GM06990 (cell line): ENCODE measurements at regions not wholly inside any gene's neighbourhood (a gene's known extent, or its start where the extent isn't known, plus 50 kb on each side); places are given as distances from the start of the nearest gene placed in this dataset.

ENCODE experiments used
- DNase-seq: peaks from one replicate; pipeline ENCODE4 v3.0.0-alpha.2; 2011; ENCODE audit not compliant: insufficient read length; ENCODE audit errors: extremely low read depth
- H3K27me3 ChIP-seq: replicated peaks from 2 replicates; pipeline ENCODE4 v1.6.0; 2011; ENCODE audit warnings: low read length; ENCODE audit not compliant: control insufficient read depth, insufficient read depth
- H3K36me3 ChIP-seq: 2 replicates; pipeline ENCODE4 v1.5.1; 2011; ENCODE audit warnings: low read length; ENCODE audit not compliant: control insufficient read depth, insufficient read depth
- H3K4me3 ChIP-seq: replicated peaks from 2 replicates; pipeline ENCODE4 v1.5.1; 2011; ENCODE audit warnings: low read depth, mild to moderate bottlenecking, control low read depth, low read length
- CTCF ChIP-seq: IDR thresholded peaks from 2 replicates; pipeline ENCODE4 v1.5.1; 2011; ENCODE audit warnings: low read length, control low read depth, mild to moderate bottlenecking, inconsistent platforms; ENCODE audit not compliant: insufficient read depth, poor library complexity, severe bottlenecking

- Histone ChIP-seq H3K4me3 (no peak overlapping the region), H3K27me3 (peaks cover 3% of the 10 kb centered on the region), H3K36me3 (no peaks in the 10 kb centered on the region)
- no peak for DNase-seq
- TF ChIP-seq CTCF = no peak
These were observed 70.9 kb upstream of the ALX4 start for GRCh38 chr11:44380820-44381219.

GRCh38 chr11:44381261-44381660 lies 71.3 kb upstream of the ALX4 start:
- DNase-seq = no peak
- Histone ChIP-seq H3K36me3 (no peaks in the 10 kb centered on the region), H3K27me3 (peaks cover 3% of the 10 kb centered on the region), H3K4me3 (no peak overlapping the region)
- no peak for TF ChIP-seq CTCF

GRCh38 chr11:44382118-44382517 lies 72.2 kb upstream of the ALX4 start:
- H3K4me3 ChIP-seq = no peak overlapping the region
- DNase-seq = no peak
- TF ChIP-seq CTCF = no peak
- no peaks in the 10 kb centered on the region for H3K36me3 ChIP-seq
- peaks cover 3% of the 10 kb centered on the region for H3K27me3 ChIP-seq

- no peak for DNase-seq
- Histone ChIP-seq H3K27me3 (peaks cover 3% of the 10 kb centered on the region), H3K4me3 (no peak overlapping the region), H3K36me3 (no peaks in the 10 kb centered on the region)
- TF ChIP-seq CTCF = no peak
These were observed 72.8 kb upstream of the ALX4 start for GRCh38 chr11:44382656-44383240.

- peaks cover 3% of the 10 kb centered on the region for H3K27me3 ChIP-seq
- no peaks in the 10 kb centered on the region for H3K36me3 ChIP-seq
- no peak for TF ChIP-seq CTCF
- no peak for DNase-seq
- H3K4me3 ChIP-seq = no peak overlapping the region
These were observed 73.3 kb upstream of the ALX4 start for GRCh38 chr11:44383246-44383645.

- TF ChIP-seq CTCF = no peak
- H3K4me3 ChIP-seq = no peak overlapping the region
These were observed 77.5 kb upstream of the ALX4 start for GRCh38 chr11:44387415-44387814.

More at GRCh38 chr11:44387415-44387814, 77.5 kb upstream of the ALX4 start:
- no peak for DNase-seq
- Histone ChIP-seq H3K27me3 (no peaks in the 10 kb centered on the region; the same call in 1 of the 2 replicates), H3K36me3 (no peaks in the 10 kb centered on the region)
